ENCODE measurements at regions not wholly inside any gene's neighbourhood (a gene's known extent, or its start where the extent isn't known, plus 50 kb on each side); places are given as distances from the start of the nearest gene placed in this dataset.

- TF ChIP-seq ZFX (IDR thresholded peaks at IDR 0.05) = no peak
- no peak for TF ChIP-seq CTCF (conservative IDR thresholded peaks at IDR 0.05)
- no peak overlapping the region for H3K27ac ChIP-seq
These were observed 624.2 kb upstream of the ZFHX3 start for GRCh38 chr16:73672135-73672534.

- TF ChIP-seq CTCF (conservative IDR thresholded peaks at IDR 0.05) (no peak), ZFX (IDR thresholded peaks at IDR 0.05) (no peak)
- H3K27ac ChIP-seq = no peak overlapping the region
These were observed 623.2 kb upstream of the ZFHX3 start for GRCh38 chr16:73670836-73671820.

GRCh38 chr16:73669535-73670274, 621.8 kb upstream of the ZFHX3 start:
- TF ChIP-seq ZFX (IDR thresholded peaks at IDR 0.05) = no peak
- TF ChIP-seq CTCF (conservative IDR thresholded peaks at IDR 0.05) = no peak
- H3K27ac ChIP-seq = no peak overlapping the region

- TF ChIP-seq CTCF (conservative IDR thresholded peaks at IDR 0.05) (no peak), ZFX (IDR thresholded peaks at IDR 0.05) (no peak)
These were observed 615.8 kb upstream of the ZFHX3 start for GRCh38 chr16:73663720-73664119.

GRCh38 chr16:73636196-73636595, 588.3 kb upstream of the ZFHX3 start:
- no peak overlapping the region for H3K27ac ChIP-seq
- TF ChIP-seq CTCF (conservative IDR thresholded peaks at IDR 0.05) = no peak
- no peak for TF ChIP-seq ZFX (IDR thresholded peaks at IDR 0.05)

More at GRCh38 chr16:73663720-73664119, 615.8 kb upstream of the ZFHX3 start:
- no peak overlapping the region for H3K27ac ChIP-seq

- TF ChIP-seq ZFX (IDR thresholded peaks at IDR 0.05) (no peak), CTCF (conservative IDR thresholded peaks at IDR 0.05) (no peak)
These were observed 581.1 kb upstream of the ZFHX3 start for GRCh38 chr16:73629011-73629410.

GRCh38 chr16:73617738-73618137, 569.8 kb upstream of the ZFHX3 start:
- TF ChIP-seq CTCF (conservative IDR thresholded peaks at IDR 0.05) = no peak
- TF ChIP-seq ZFX (IDR thresholded peaks at IDR 0.05) = no peak
- H3K27ac ChIP-seq = no peak overlapping the region

More at GRCh38 chr16:73629011-73629410, 581.1 kb upstream of the ZFHX3 start:
- no peak overlapping the region for H3K27ac ChIP-seq

All from C4-2B (cell line).